GM12878 (cell line): ENCODE measurements at regions not wholly inside any gene's neighbourhood (a gene's known extent, or its start where the extent isn't known, plus 50 kb on each side); places are given as distances from the start of the nearest gene placed in this dataset.

Source experiments
- ATAC-seq: fragments of 200-7000 bp; cut with Tn5 transposase; 3 replicates; pipeline ENCODE4 v1.9.1; 2020; ENCODE audit warnings: mild to moderate bottlenecking, moderate library complexity
- BruUV-seq: library from RNA; stranded (reverse); fragments of 400-500 nt; replicated peaks from 2 replicates; lab custom pipeline; 2021; lab: Mats Ljungman, UMichigan
- CTCF ChIA-PET: fragments of 300-600 bp; sonication (Branson Sonifier 250); formaldehyde crosslinking; extraction: SDS; loops from one replicate; lab custom pipeline; 2021; ENCODE audit warnings: inconsistent platforms; lab: Yijun Ruan, JAX
- POLR2A ChIA-PET: fragments of 350-600 bp; formaldehyde crosslinking; extraction: SDS; loops from one replicate; lab custom pipeline; 2021; ENCODE audit warnings: inconsistent platforms; lab: Charles Lee
- RAD21 ChIA-PET: fragments of 300-600 bp; sonication (Branson Sonifier 250); formaldehyde crosslinking; loops from one replicate; lab custom pipeline; 2023; ENCODE audit warnings: antibody characterized with exemption; ENCODE audit not compliant: unreplicated experiment; lab: Charles Lee
- SMC1A ChIA-PET: fragments of 300-600 bp; sonication (Branson Sonifier 250); formaldehyde crosslinking; loops from one replicate; lab custom pipeline; 2023; ENCODE audit not compliant: unreplicated experiment, uncharacterized antibody; lab: Charles Lee
- DNase-seq: peaks from one replicate; pipeline ENCODE4 v3.0.0-alpha.2; 2011; ENCODE audit warnings: low read depth, low spot score
- FAIRE-seq: peaks from 3 replicates; lab custom pipeline; 2011; peaks lifted over from hg19 to GRCh38; lab: Jason Lieb, UNC
- H2AFZ ChIP-seq: 2 replicates; pipeline ENCODE4 v1.6.0; 2011; ENCODE audit warnings: low read depth, low read length, control low read depth; ENCODE audit not compliant: control insufficient read depth
- H3K27ac ChIP-seq: 2 replicates; pipeline ENCODE4 v1.5.1; 2011; ENCODE audit warnings: control low read depth; ENCODE audit not compliant: control insufficient read depth, insufficient read depth
- H3K27me3 ChIP-seq, 2 experiments: replicated peaks in 1 of 2; 2 replicates each; pipeline versions ENCODE4 v1.6.0 to v1.6.1; 2011; ENCODE audit warnings: low read length in 1 of 2; ENCODE audit not compliant: control insufficient read depth in 2 of 2, insufficient read depth in 2 of 2
- H3K36me3 ChIP-seq, 2 experiments: 2 replicates each; pipeline ENCODE4 v1.5.1; 2011; ENCODE audit warnings: low read length in 1 of 2; ENCODE audit not compliant: control insufficient read depth in 2 of 2, insufficient read depth in 2 of 2
- H3K4me1 ChIP-seq: 2 replicates; pipeline ENCODE4 v1.6.1; 2011; ENCODE audit warnings: mild to moderate bottlenecking, low read length, moderate library complexity, mixed read lengths; ENCODE audit not compliant: control insufficient read depth, insufficient read depth
- H3K4me2 ChIP-seq: 2 replicates; pipeline ENCODE4 v1.6.0; 2011; ENCODE audit warnings: control low read depth; ENCODE audit not compliant: control insufficient read depth, insufficient read depth
- H3K4me3 ChIP-seq: fragments of 200-600 bp; sonication (generic); 2 replicates; pipeline ENCODE4 v1.5.1; 2016
- H3K79me2 ChIP-seq: 2 replicates; pipeline ENCODE4 v1.6.0; 2011; ENCODE audit warnings: low read length; ENCODE audit not compliant: control insufficient read depth, insufficient read depth
- H3K9ac ChIP-seq: 2 replicates; pipeline ENCODE4 v1.8.0; 2011; ENCODE audit warnings: low read length, control low read depth, mixed read lengths; ENCODE audit not compliant: control insufficient read depth, insufficient read depth
- H3K9me3 ChIP-seq: replicated peaks from 3 replicates; pipeline ENCODE4 v1.5.1; 2011; ENCODE audit warnings: mild to moderate bottlenecking, low read length; ENCODE audit not compliant: control insufficient read depth, insufficient read depth
- H4K20me1 ChIP-seq: 2 replicates; pipeline ENCODE4 v1.6.0; 2011; ENCODE audit not compliant: control insufficient read depth, insufficient read depth
- ATF2 ChIP-seq: IDR thresholded peaks from 2 replicates; pipeline ENCODE4 v1.6.1; 2012; ENCODE audit warnings: low read length, inconsistent platforms
- FOXM1 ChIP-seq: IDR thresholded peaks from 2 replicates; pipeline ENCODE4 v1.6.1; 2012; ENCODE audit warnings: low read depth, mild to moderate bottlenecking, inconsistent platforms, low read length, moderate library complexity
- IRF4 ChIP-seq: IDR thresholded peaks from 2 replicates; pipeline ENCODE4 v1.6.1; 2011; ENCODE audit warnings: low read depth, low read length
- JUNB ChIP-seq: IDR thresholded peaks from 2 replicates; pipeline ENCODE4 v1.6.1; 2016; ENCODE audit warnings: antibody characterized with exemption, mild to moderate bottlenecking
- JUND ChIP-seq: IDR thresholded peaks from 2 replicates; pipeline ENCODE4 v1.6.1; 2012; ENCODE audit warnings: low read depth, mild to moderate bottlenecking, low read length, improper control_type of control experiment, moderate library complexity
- MYC ChIP-seq: IDR thresholded peaks from 2 replicates; pipeline ENCODE4 v1.6.1; 2011; ENCODE audit warnings: mild to moderate bottlenecking, low read length, moderate library complexity, inconsistent platforms; ENCODE audit not compliant: insufficient read depth, insufficient replicate concordance, insufficient read length, severe bottlenecking
- NRF1 ChIP-seq: conservative IDR thresholded peaks from 2 replicates; pipeline ENCODE4 v1.6.1; 2011; ENCODE audit warnings: mild to moderate bottlenecking, low read depth, low read length, improper control_type of control experiment
- PAX5 ChIP-seq: IDR thresholded peaks from 2 replicates; pipeline ENCODE4 v1.6.1; 2011; ENCODE audit warnings: low read depth, low read length, borderline replicate concordance
- PKNOX1 ChIP-seq: fragments of 450-650 bp; IDR thresholded peaks from 2 replicates; pipeline ENCODE4 v1.6.1; 2016; ENCODE audit warnings: mild to moderate bottlenecking
- SPI1 ChIP-seq: IDR thresholded peaks from 2 replicates; pipeline ENCODE4 v1.6.1; 2011; ENCODE audit warnings: low read depth, mild to moderate bottlenecking, low read length, moderate library complexity, borderline replicate concordance; ENCODE audit not compliant: insufficient read depth
- YY1 ChIP-seq: IDR thresholded peaks from 2 replicates; pipeline ENCODE4 v1.6.1; 2011; ENCODE audit warnings: low read depth, mild to moderate bottlenecking, low read length
- ZBTB11 ChIP-seq: fragments of 450-650 bp; formaldehyde crosslinking; IDR thresholded peaks from 2 replicates; pipeline ENCODE4 v1.5.0; 2022; ENCODE audit warnings: mild to moderate bottlenecking, missing genetic modification characterization
- WGBS: methylation state at CpG from one replicate; pipeline ENCODE4 v1.1.6; 2016; ENCODE audit warnings: low lambda C conversion rate; ENCODE audit not compliant: insufficient replicate concordance, insufficient coverage; ENCODE audit errors: missing lambda C conversion rate; 5-methylcytosine and 5-hydroxymethylcytosine counted together
- in situ Hi-C: fragments of 300-500 bp; cut with MboI; formaldehyde crosslinking; loops from 9 replicates; pipeline ENCODE4 v1.14.3; 2018; ENCODE audit warnings: mixed read lengths
- intact Hi-C: fragments of 100-400 bp; cut with micrococcal nuclease; formaldehyde crosslinking; loops from one replicate; pipeline ENCODE4 v1.14.2; 2022; ENCODE audit not compliant: unreplicated experiment
- TF ChIP-seq, protein P1 (sequence below): IDR thresholded peaks from 2 replicates; pipeline ENCODE4 v1.6.1; 2012; ENCODE audit warnings: low read depth, low read length, improper control_type of control experiment

GRCh38 chr7:22676385-22676784 is 50.6 kb upstream of the IL6 start:
- no peak overlapping the region for H3K4me2 ChIP-seq
- no TSS peak for BruUV-seq
- CTCF ChIA-PET: no interaction called here
- TF ChIP-seq JUND: no peak
- TF ChIP-seq ZBTB11 (CRISPR knock-in tag): no peak
- TF ChIP-seq, protein P1, sequence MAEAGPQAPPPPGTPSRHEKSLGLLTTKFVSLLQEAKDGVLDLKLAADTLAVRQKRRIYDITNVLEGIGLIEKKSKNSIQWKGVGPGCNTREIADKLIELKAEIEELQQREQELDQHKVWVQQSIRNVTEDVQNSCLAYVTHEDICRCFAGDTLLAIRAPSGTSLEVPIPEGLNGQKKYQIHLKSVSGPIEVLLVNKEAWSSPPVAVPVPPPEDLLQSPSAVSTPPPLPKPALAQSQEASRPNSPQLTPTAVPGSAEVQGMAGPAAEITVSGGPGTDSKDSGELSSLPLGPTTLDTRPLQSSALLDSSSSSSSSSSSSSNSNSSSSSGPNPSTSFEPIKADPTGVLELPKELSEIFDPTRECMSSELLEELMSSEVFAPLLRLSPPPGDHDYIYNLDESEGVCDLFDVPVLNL: no peak
- 0 out of 2 replicates have a peak, but pooled peaks have one; percentile 28 for TF ChIP-seq ATF2
- TF ChIP-seq NRF1: no peak
- no peak for TF ChIP-seq PAX5
- TF ChIP-seq JUNB: peak; percentile 69
- TF ChIP-seq IRF4: peak; percentile 31; the same call in 1 of the 2 replicates
- no peak for TF ChIP-seq FOXM1
- no peak for TF ChIP-seq PKNOX1
- TF ChIP-seq SPI1: peak; percentile 83
- no peak for TF ChIP-seq MYC
- no peak for TF ChIP-seq YY1
- TF ChIP-seq, all 136 proteins: peak for 4
- peaks cover 28% of the 10 kb centered on the region for H3K4me1 ChIP-seq
- H3K4me3 ChIP-seq: no peak overlapping the region
- no peak overlapping the region for H3K27ac ChIP-seq
- no peak overlapping the region for H3K9ac ChIP-seq
- no peaks in the 10 kb centered on the region; the same call in 2 of the 3 replicates for H3K9me3 ChIP-seq
- H3K79me2 ChIP-seq: no peaks in the 10 kb centered on the region
- in situ Hi-C loops: no loop called here
- ATAC-seq (peak; percentile 65), DNase-seq (no peak), FAIRE-seq (peak; percentile 49)
- ChIA-PET RAD21 (no interaction called here), POLR2A (no interaction called here), SMC1A (no interaction called here)
- no peaks in the 10 kb centered on the region for H3K36me3 ChIP-seq
- no peaks in the 10 kb centered on the region for H4K20me1 ChIP-seq
- no peak overlapping the region for H2AFZ ChIP-seq
- intact Hi-C loops: no loop called here
- 21% methylated on average over 2 of the region's 2 CpGs for WGBS
- H3K27me3 ChIP-seq: no peaks in the 10 kb centered on the region; a peak in 1 of 4 replicates
